Vagina (tissue), 2 donors: ENCODE measurements at regions not wholly inside any gene's neighbourhood (a gene's known extent, or its start where the extent isn't known, plus 50 kb on each side); places are given as distances from the start of the nearest gene placed in this dataset.

Source experiments
- DNase-seq, 2 donors: peaks; one replicate each; pipeline ENCODE4 v3.0.0-alpha.2; 2017; ENCODE audit errors: extremely low spot score in 2 of 2
- H3K27ac ChIP-seq: fragments of 200-600 bp; sonication (generic); one replicate; pipeline ENCODE4 v1.5.1; 2019
- H3K27me3 ChIP-seq: fragments of 200-600 bp; sonication (generic); one replicate; pipeline ENCODE4 v1.5.1; 2019
- H3K36me3 ChIP-seq, 2 donors: fragments of 200-600 bp; sonication (generic); one replicate each; pipeline ENCODE4 v1.5.1; 2017 to 2019
- H3K4me1 ChIP-seq: fragments of 200-600 bp; sonication (generic); one replicate; pipeline ENCODE4 v1.5.1; 2019
- H3K4me3 ChIP-seq, 2 donors: fragments of 200-600 bp; sonication (generic); 1 replicate in 1 of 2; 2 replicates in 1 of 2; pipeline ENCODE4 v1.5.1; 2016 to 2019
- H3K9me3 ChIP-seq: fragments of 200-600 bp; sonication (generic); one replicate; pipeline ENCODE4 v1.5.1; 2019
- CTCF ChIP-seq, 3 experiments: fragments of 450-650 bp in 2 of 3; fragments of 200-600 bp in 1 of 3; sonication (generic) in 1 of 3; IDR thresholded peaks; one replicate each; pipeline ENCODE4 v1.5.1; 2017 to 2019; ENCODE audit warnings: antibody characterized with exemption in 3 of 3, mild to moderate bottlenecking in 2 of 3, moderate library complexity in 2 of 3
- POLR2A ChIP-seq, 2 donors: fragments of 450-650 bp; IDR thresholded peaks; one replicate each; pipeline ENCODE4 v1.6.1; 2017; ENCODE audit warnings: antibody characterized with exemption in 2 of 2, mild to moderate bottlenecking in 2 of 2, moderate library complexity in 2 of 2
- POLR2AphosphoS5 ChIP-seq, 2 donors: sonication (generic); formaldehyde crosslinking; IDR thresholded peaks; one replicate each; pipeline ENCODE4 v1.9.0; 2017; ENCODE audit warnings: antibody characterized with exemption in 2 of 2, mild to moderate bottlenecking in 2 of 2, low read depth in 1 of 2; ENCODE audit not compliant: insufficient read depth in 1 of 2
- intact Hi-C: fragments of 100-400 bp; cut with DNase I; formaldehyde crosslinking; loops from one replicate; pipeline ENCODE4 v1.15.1; 2023

GRCh38 chr18:29560270-29560669 lies 1383.3 kb upstream of the CDH2 start:
- H3K36me3 ChIP-seq, result no peaks in the 10 kb centered on the region
- no peaks in the 10 kb centered on the region for H3K9me3 ChIP-seq
- no peaks in the 10 kb centered on the region for H3K4me1 ChIP-seq
- intact Hi-C loops, result no loop called here
- DNase-seq, result no peak
- H3K27me3 ChIP-seq, result no peaks in the 10 kb centered on the region
- no peak overlapping the region for H3K4me3 ChIP-seq
- TF ChIP-seq POLR2AphosphoS5 (IDR thresholded peaks at IDR 0.05; ENCODE audit: insufficient read depth in 1 of 2, low read depth in 1 of 2) (no peak), CTCF (IDR thresholded peaks at IDR 0.05) (no peak), POLR2A (IDR thresholded peaks at IDR 0.05) (no peak)
- no peak overlapping the region for H3K27ac ChIP-seq

- H3K9me3 ChIP-seq, result no peaks in the 10 kb centered on the region
- intact Hi-C loops, result no loop called here
- DNase-seq, result no peak
- no peaks in the 10 kb centered on the region for H3K27me3 ChIP-seq
- H3K4me1 ChIP-seq, result no peaks in the 10 kb centered on the region
- H3K36me3 ChIP-seq, result no peaks in the 10 kb centered on the region
- TF ChIP-seq POLR2A (IDR thresholded peaks at IDR 0.05) (no peak), CTCF (IDR thresholded peaks at IDR 0.05) (no peak), POLR2AphosphoS5 (IDR thresholded peaks at IDR 0.05; ENCODE audit: insufficient read depth in 1 of 2, low read depth in 1 of 2) (no peak)
- no peak overlapping the region for H3K4me3 ChIP-seq
- no peak overlapping the region for H3K27ac ChIP-seq
These were observed 1379.1 kb upstream of the CDH2 start for GRCh38 chr18:29556070-29556469.

- intact Hi-C loops, result no loop called here
These were observed 1372.8 kb upstream of the CDH2 start for GRCh38 chr18:29549759-29550158.

GRCh38 chr18:29547626-29548025 lies 1370.7 kb upstream of the CDH2 start:
- TF ChIP-seq POLR2A (IDR thresholded peaks at IDR 0.05) (no peak), CTCF (IDR thresholded peaks at IDR 0.05) (no peak), POLR2AphosphoS5 (IDR thresholded peaks at IDR 0.05; ENCODE audit: insufficient read depth in 1 of 2, low read depth in 1 of 2) (no peak)
- intact Hi-C loops, result no loop called here
- H3K36me3 ChIP-seq, result no peaks in the 10 kb centered on the region

More at GRCh38 chr18:29549759-29550158, 1372.8 kb upstream of the CDH2 start:
- Histone ChIP-seq H3K4me3 (no peak overlapping the region), H3K36me3 (no peaks in the 10 kb centered on the region), H3K27ac (no peak overlapping the region), H3K9me3 (no peaks in the 10 kb centered on the region), H3K4me1 (no peaks in the 10 kb centered on the region), H3K27me3 (no peaks in the 10 kb centered on the region)
- TF ChIP-seq POLR2A (IDR thresholded peaks at IDR 0.05), result no peak
- TF ChIP-seq POLR2AphosphoS5 (IDR thresholded peaks at IDR 0.05; ENCODE audit: insufficient read depth in 1 of 2, low read depth in 1 of 2), result no peak
- TF ChIP-seq CTCF (IDR thresholded peaks at IDR 0.05), result no peak
- no peak for DNase-seq

GRCh38 chr18:29540548-29540947 lies 1363.6 kb upstream of the CDH2 start:
- no peak for DNase-seq
- intact Hi-C loops, result no loop called here
- no peak overlapping the region for H3K4me3 ChIP-seq
- no peaks in the 10 kb centered on the region for H3K9me3 ChIP-seq
- H3K4me1 ChIP-seq, result no peaks in the 10 kb centered on the region
- H3K36me3 ChIP-seq, result no peaks in the 10 kb centered on the region
- H3K27ac ChIP-seq, result no peak overlapping the region
- TF ChIP-seq POLR2A (IDR thresholded peaks at IDR 0.05) (no peak), POLR2AphosphoS5 (IDR thresholded peaks at IDR 0.05; ENCODE audit: insufficient read depth in 1 of 2, low read depth in 1 of 2) (no peak), CTCF (IDR thresholded peaks at IDR 0.05) (no peak)
- H3K27me3 ChIP-seq, result no peaks in the 10 kb centered on the region

More at GRCh38 chr18:29547626-29548025, 1370.7 kb upstream of the CDH2 start:
- Histone ChIP-seq H3K27me3 (no peaks in the 10 kb centered on the region), H3K4me3 (no peak overlapping the region), H3K27ac (no peak overlapping the region), H3K4me1 (no peaks in the 10 kb centered on the region), H3K9me3 (no peaks in the 10 kb centered on the region)
- DNase-seq, result no peak
